GM23248 (cell line): ENCODE measurements at regions not wholly inside any gene's neighbourhood (a gene's known extent, or its start where the extent isn't known, plus 50 kb on each side); places are given as distances from the start of the nearest gene placed in this dataset.
"Not testable (repeated sequence)": the region's sequence is repeated elsewhere in the genome, so short reads cannot be mapped to it uniquely, and the experiment has no call there.

Experiments
- DNase-seq: peaks from one replicate; pipeline ENCODE4 v3.0.0-alpha.2; 2015
- H2AFZ ChIP-seq: fragments of 200-600 bp; sonication (generic); 2 replicates; pipeline ENCODE4 v1.6.1; 2016; ENCODE audit warnings: antibody characterized with exemption
- H3F3A ChIP-seq: fragments of 200-600 bp; sonication (generic); 2 replicates; pipeline ENCODE4 v1.6.1; 2016; ENCODE audit warnings: mild to moderate bottlenecking, antibody characterized with exemption, mixed run types; ENCODE audit not compliant: insufficient read depth
- H3K27ac ChIP-seq: fragments of 200-600 bp; sonication (generic); 2 replicates; pipeline ENCODE4 v1.5.1; 2016; ENCODE audit warnings: mild to moderate bottlenecking
- H3K27me3 ChIP-seq: fragments of 200-600 bp; sonication (generic); replicated peaks from 2 replicates; pipeline ENCODE4 v1.6.1; 2016; ENCODE audit warnings: mild to moderate bottlenecking; ENCODE audit not compliant: insufficient read depth
- H3K36me3 ChIP-seq: fragments of 200-600 bp; sonication (generic); 2 replicates; pipeline ENCODE4 v1.6.1; 2016; ENCODE audit warnings: low read depth, mild to moderate bottlenecking
- H3K4me1 ChIP-seq: fragments of 200-600 bp; sonication (generic); 2 replicates; pipeline ENCODE4 v1.6.1; 2016; ENCODE audit warnings: mild to moderate bottlenecking; ENCODE audit not compliant: insufficient read depth
- H3K4me2 ChIP-seq: fragments of 200-600 bp; sonication (generic); one replicate; pipeline ENCODE4 v1.6.1; 2016; ENCODE audit warnings: mild to moderate bottlenecking; ENCODE audit not compliant: unreplicated experiment
- H3K4me3 ChIP-seq: fragments of 200-600 bp; sonication (generic); 2 replicates; pipeline ENCODE4 v1.5.1; 2016; ENCODE audit warnings: mild to moderate bottlenecking
- H3K79me2 ChIP-seq: fragments of 200-600 bp; sonication (generic); 2 replicates; pipeline ENCODE4 v1.6.1; 2016; ENCODE audit warnings: mild to moderate bottlenecking; ENCODE audit not compliant: insufficient read depth
- H3K9ac ChIP-seq: fragments of 200-600 bp; sonication (generic); 2 replicates; pipeline ENCODE4 v1.6.1; 2016; ENCODE audit warnings: mild to moderate bottlenecking
- H3K9me2 ChIP-seq: fragments of 200-600 bp; sonication (generic); 2 replicates; pipeline ENCODE4 v1.6.1; 2016; ENCODE audit warnings: mixed run types, mild to moderate bottlenecking, moderate library complexity; ENCODE audit not compliant: insufficient read depth
- H3K9me3 ChIP-seq: fragments of 200-600 bp; sonication (generic); one replicate; pipeline ENCODE4 v1.6.1; 2017; ENCODE audit warnings: low read depth
- H4K20me1 ChIP-seq: fragments of 200-600 bp; sonication (generic); 2 replicates; pipeline ENCODE4 v1.6.0; 2016; ENCODE audit not compliant: insufficient read depth
- EZH2 ChIP-seq: fragments of 200-600 bp; sonication (generic); IDR thresholded peaks from 2 replicates; pipeline ENCODE4 v1.6.1; 2018; ENCODE audit warnings: antibody characterized with exemption, mild to moderate bottlenecking; ENCODE audit not compliant: insufficient read depth, poor library complexity, severe bottlenecking
- EZH2phosphoT487 ChIP-seq: fragments of 200-600 bp; sonication (generic); IDR thresholded peaks from 2 replicates; pipeline ENCODE4 v1.6.1; 2018; ENCODE audit warnings: antibody characterized with exemption, moderate library complexity, mild to moderate bottlenecking, low read depth; ENCODE audit not compliant: insufficient read depth
- WGBS, 2 experiments: methylation state at CpG; one replicate each; pipeline ENCODE4 v1.1.6; 2015 to 2017; ENCODE audit warnings: low lambda C conversion rate in 2 of 2, low coverage in 1 of 2; ENCODE audit errors: missing lambda C conversion rate in 2 of 2; 5-methylcytosine and 5-hydroxymethylcytosine counted together
- in situ Hi-C: fragments of 300-500 bp; cut with MboI; formaldehyde crosslinking; loops from 2 replicates; pipeline ENCODE4 v1.15.0; 2020

DNA sequence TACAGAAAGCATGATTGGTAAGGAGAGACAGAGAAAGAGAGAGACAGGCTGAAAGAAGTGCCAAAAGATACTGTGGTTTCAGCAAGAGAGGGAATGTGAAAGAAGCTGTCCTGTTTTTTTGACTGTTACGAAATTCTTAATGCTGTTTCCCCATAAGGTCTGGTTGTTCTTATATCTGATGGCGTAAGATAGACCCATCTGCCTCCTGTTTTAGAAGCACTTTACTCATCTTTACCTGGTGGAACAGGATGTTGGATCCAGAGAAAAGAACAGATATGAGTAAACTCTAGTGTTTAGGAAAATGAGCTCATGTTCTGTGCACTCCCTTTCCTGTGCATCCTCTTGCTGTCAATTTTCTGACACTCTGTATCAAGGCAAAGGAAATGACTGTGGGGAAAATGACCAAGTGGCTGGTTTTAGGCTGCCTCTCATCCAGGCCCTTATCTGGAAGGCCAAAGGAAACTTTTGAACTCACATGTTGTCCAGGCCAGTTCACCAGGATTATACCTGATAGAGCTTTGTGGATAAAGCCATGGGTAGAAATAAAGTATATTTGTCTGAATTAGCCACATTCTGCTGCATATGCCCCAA is 311.7 kb upstream of the HTR2C start:
- H3K36me3 ChIP-seq, result no peaks in the 10 kb centered on the region
- H3K27ac ChIP-seq, result no peak overlapping the region
- H3K4me3 ChIP-seq, result no peak overlapping the region
- TF ChIP-seq EZH2phosphoT487 (no peak), EZH2 (no peak)
- H2AFZ ChIP-seq, result no peak overlapping the region
- no peaks in the 10 kb centered on the region for H3K4me1 ChIP-seq
- no peaks in the 10 kb centered on the region for H3F3A ChIP-seq
- in situ Hi-C loops, result no loop called here
- WGBS, 2 experiments, result 4 to 9% methylated on average over 2 of the region's 2 CpGs
- H3K79me2 ChIP-seq, result no peaks in the 10 kb centered on the region
- no peaks in the 10 kb centered on the region for H3K9me3 ChIP-seq
- no peak overlapping the region for H3K9ac ChIP-seq
- H3K27me3 ChIP-seq, result no peaks in the 10 kb centered on the region
- no peaks in the 10 kb centered on the region for H4K20me1 ChIP-seq
- no peak overlapping the region for H3K4me2 ChIP-seq
- no peak for DNase-seq
- no peaks in the 10 kb centered on the region for H3K9me2 ChIP-seq

DNA sequence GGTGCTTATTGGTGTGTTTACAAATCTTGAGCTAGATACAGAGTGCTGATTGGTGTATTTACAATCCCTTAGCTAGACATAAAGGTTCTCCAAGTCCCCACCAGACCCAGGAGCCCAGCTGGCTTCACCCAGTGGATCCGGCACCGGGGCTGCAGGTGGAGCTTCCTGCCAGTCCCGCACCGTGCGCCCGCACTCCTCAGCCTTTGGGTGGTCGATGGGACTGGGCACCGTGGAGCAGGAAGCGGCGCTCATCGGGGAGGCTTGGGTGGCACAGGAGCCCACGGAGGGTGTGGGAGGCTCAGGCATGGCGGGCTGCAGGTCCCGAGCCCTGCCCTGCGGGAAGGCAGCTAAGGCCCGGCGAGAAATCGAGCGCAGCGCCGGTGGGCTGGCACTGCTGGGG is 313.5 kb upstream of the HTR2C start:
- H3K4me2 ChIP-seq, H3K9ac ChIP-seq, in situ Hi-C loops, H3K4me3 ChIP-seq, H3K9me3 ChIP-seq, H3K9me2 ChIP-seq, H3K4me1 ChIP-seq, DNase-seq, H3F3A ChIP-seq, H3K27me3 ChIP-seq, H3K27ac ChIP-seq, H4K20me1 ChIP-seq, H3K79me2 ChIP-seq, H3K36me3 ChIP-seq, H2AFZ ChIP-seq: not testable (repeated sequence)
- 89% methylated on average over 8 of the region's 21 CpGs; no CpG with 5 or more reads in 1 of the 2 experiments for WGBS, 2 experiments

DNA sequence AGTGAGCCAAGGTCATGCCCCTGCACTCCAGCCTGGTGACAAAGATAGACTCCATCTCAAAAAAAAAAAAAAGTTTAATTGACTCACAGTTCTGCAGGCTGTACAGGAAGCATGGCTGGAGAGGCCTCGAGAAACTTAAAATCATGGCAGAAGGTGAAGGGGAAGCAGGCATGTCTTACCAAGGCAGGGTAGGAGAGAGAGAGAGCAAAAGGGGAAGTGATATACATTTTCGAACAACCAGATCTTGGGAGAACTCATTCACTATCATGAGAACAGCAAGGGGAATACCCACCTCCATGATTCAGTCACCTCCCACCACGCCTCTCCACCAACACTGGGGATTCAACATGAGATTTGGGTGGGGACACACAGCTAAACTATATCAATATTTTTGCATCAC is 315.2 kb upstream of the HTR2C start:
- no peaks in the 10 kb centered on the region for H3K9me3 ChIP-seq
- 0 to 28% methylated on average over 2 to 3 of the region's 3 CpGs for WGBS, 2 experiments

DNA sequence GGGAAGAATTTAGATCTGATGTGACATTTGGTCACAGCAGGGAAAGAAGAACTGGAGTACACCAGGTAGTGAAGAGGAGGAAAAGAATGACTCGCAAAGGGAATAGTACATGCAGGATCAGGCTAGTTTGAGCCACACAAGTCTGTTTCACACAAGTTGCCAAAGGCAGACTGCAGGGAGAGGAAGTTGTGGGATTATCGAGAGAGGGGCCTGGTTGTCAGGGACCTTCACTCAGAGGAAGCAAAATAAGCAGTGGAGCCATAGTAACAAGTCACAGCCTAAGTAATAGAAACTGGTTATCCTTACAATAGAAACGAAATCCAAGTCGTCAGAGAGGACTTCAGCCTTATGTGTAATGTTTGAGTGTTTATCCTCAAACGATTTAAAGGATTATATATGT is 316.7 kb upstream of the HTR2C start:
- Histone ChIP-seq H3K27me3 (no peaks in the 10 kb centered on the region), H4K20me1 (no peaks in the 10 kb centered on the region), H3F3A (no peaks in the 10 kb centered on the region), H3K4me3 (no peak overlapping the region), H3K9ac (no peak overlapping the region), H3K27ac (no peak overlapping the region), H3K79me2 (no peaks in the 10 kb centered on the region), H2AFZ (no peak overlapping the region), H3K4me1 (no peaks in the 10 kb centered on the region), H3K9me3 (no peaks in the 10 kb centered on the region), H3K4me2 (no peak overlapping the region), H3K36me3 (no peaks in the 10 kb centered on the region), H3K9me2 (no peaks in the 10 kb centered on the region)
- DNase-seq, result no peak
- no peak for TF ChIP-seq EZH2phosphoT487
- no peak for TF ChIP-seq EZH2
- in situ Hi-C loops, result no loop called here
- WGBS, 2 experiments, result 26 to 35% methylated on average over 5 of the region's 5 CpGs

More for the DNA sequence above, 315.2 kb upstream of the HTR2C start:
- Histone ChIP-seq H3K9ac (no peak overlapping the region), H3K36me3 (no peaks in the 10 kb centered on the region), H2AFZ (no peak overlapping the region), H3K4me2 (no peak overlapping the region), H3F3A (no peaks in the 10 kb centered on the region), H3K79me2 (no peaks in the 10 kb centered on the region), H3K4me3 (no peak overlapping the region), H4K20me1 (no peaks in the 10 kb centered on the region), H3K27ac (no peak overlapping the region), H3K4me1 (no peaks in the 10 kb centered on the region), H3K27me3 (no peaks in the 10 kb centered on the region), H3K9me2 (no peaks in the 10 kb centered on the region)
- TF ChIP-seq EZH2 (no peak), EZH2phosphoT487 (no peak)
- in situ Hi-C loops, result no loop called here
- DNase-seq, result no peak

DNA sequence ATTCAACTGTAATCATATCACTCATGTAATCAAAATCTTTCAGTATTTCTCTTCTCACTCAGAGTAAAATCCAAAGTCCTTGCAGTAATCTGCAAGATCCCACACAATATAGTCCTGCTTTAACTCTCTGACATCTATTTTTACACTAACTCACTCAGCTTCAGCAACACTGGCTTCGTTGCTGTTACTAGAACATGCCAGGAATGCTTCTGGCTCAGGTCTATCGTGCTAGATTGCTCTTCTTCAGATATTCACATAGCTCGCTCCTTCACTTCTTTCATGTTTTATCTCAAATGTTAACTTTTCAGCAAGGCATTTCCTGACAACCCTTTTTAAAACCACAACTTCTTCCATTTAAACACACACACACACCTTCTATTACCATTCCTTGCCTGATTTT is 331.7 kb upstream of the HTR2C start:
- TF ChIP-seq EZH2, result no peak
- no peak for TF ChIP-seq EZH2phosphoT487
- Histone ChIP-seq H4K20me1 (no peaks in the 10 kb centered on the region), H3K4me3 (no peak overlapping the region), H3K4me1 (no peaks in the 10 kb centered on the region), H3K27me3 (no peaks in the 10 kb centered on the region), H3K36me3 (no peaks in the 10 kb centered on the region), H3K9ac (no peak overlapping the region), H3K9me2 (no peaks in the 10 kb centered on the region), H3K27ac (no peak overlapping the region), H3F3A (no peaks in the 10 kb centered on the region), H2AFZ (no peak overlapping the region), H3K9me3 (no peaks in the 10 kb centered on the region), H3K4me2 (no peak overlapping the region), H3K79me2 (no peaks in the 10 kb centered on the region)
- DNase-seq, result no peak
- in situ Hi-C loops, result no loop called here
- WGBS, 2 experiments, result 14 to 29% methylated on average over 3 of the region's 3 CpGs
